B cell (primary cell): ENCODE measurements at regions not wholly inside any gene's neighbourhood (a gene's known extent, or its start where the extent isn't known, plus 50 kb on each side); places are given as distances from the start of the nearest gene placed in this dataset.

Experiments used
- ATAC-seq: fragments of 200-7000 bp; cut with Tn5 transposase; one replicate; pipeline ENCODE4 v1.10.0; 2021; ENCODE audit warnings: low read depth, mild to moderate bottlenecking, moderate number of reproducible peaks, moderate library complexity
- CTCF ChIA-PET: fragments of 350-600 bp; sonication (Branson Sonifier 250); formaldehyde crosslinking; loops from one replicate; lab custom pipeline; 2021; ENCODE audit warnings: antibody characterized with exemption, inconsistent platforms; lab: Charles Lee
- POLR2A ChIA-PET: fragments of 350-600 bp; sonication (Branson Sonifier 250); formaldehyde crosslinking; loops from one replicate; lab custom pipeline; 2021; ENCODE audit warnings: antibody characterized with exemption; lab: Charles Lee
- DNase-seq: peaks from one replicate; pipeline ENCODE4 v3.0.0; 2013
- H2AFZ ChIP-seq: 2 replicates; pipeline ENCODE4 v1.6.1; 2012; ENCODE audit warnings: mild to moderate bottlenecking, low read depth, low read length; ENCODE audit not compliant: insufficient read depth, poor library complexity, severe bottlenecking
- H3K27ac ChIP-seq, 2 donors: 1 replicate in 1 of 2; 2 replicates in 1 of 2; pipeline ENCODE4 v1.5.1; 2012 to 2013; ENCODE audit warnings: low read length in 2 of 2, mild to moderate bottlenecking in 2 of 2, moderate library complexity in 1 of 2
- H3K27me3 ChIP-seq, 4 experiments: fragments of 200-600 bp in 1 of 4; sonication (generic) in 1 of 4; replicated peaks in 1 of 4; 1 replicate in 2 of 4; 2 replicates in 2 of 4; pipeline versions ENCODE4 v1.6.1 to v1.7.0; 2013 to 2016; ENCODE audit warnings: low read length in 3 of 4, mild to moderate bottlenecking in 2 of 4, mixed read lengths in 1 of 4, moderate library complexity in 1 of 4; ENCODE audit not compliant: insufficient read depth in 4 of 4, control insufficient read depth in 3 of 4; ENCODE audit errors: control extremely low read depth in 1 of 4
- H3K36me3 ChIP-seq, 2 experiments: replicated peaks in 1 of 2; 1 replicate in 1 of 2; 2 replicates in 1 of 2; pipeline versions ENCODE4 v1.6.1 to v1.7.1; 2013; ENCODE audit warnings: low read length in 1 of 2; ENCODE audit not compliant: insufficient read depth in 2 of 2, control insufficient read depth in 1 of 2; ENCODE audit errors: control extremely low read depth in 1 of 2, extremely low read depth in 1 of 2
- H3K4me1 ChIP-seq, 2 donors: fragments of 200-600 bp in 1 of 2; sonication (generic) in 1 of 2; 1 replicate in 1 of 2; 2 replicates in 1 of 2; pipeline versions ENCODE4 v1.5.1 to v1.6.1; 2013 to 2017; ENCODE audit warnings: low read length in 2 of 2; ENCODE audit not compliant: control insufficient read depth in 2 of 2, insufficient read depth in 2 of 2
- H3K4me2 ChIP-seq: replicated peaks from 2 replicates; pipeline ENCODE3; 2012; ENCODE audit warnings: mild to moderate bottlenecking, low read depth, low read length; ENCODE audit not compliant: poor library complexity, severe bottlenecking
- H3K4me3 ChIP-seq, 5 experiments: fragments of 200-600 bp in 1 of 5; sonication (generic) in 1 of 5; 1 replicate in 3 of 5; 2 replicates in 2 of 5; pipeline versions ENCODE4 v1.5.1 to v1.7.0; 2011 to 2016; ENCODE audit warnings: low read length in 4 of 5, mild to moderate bottlenecking in 4 of 5, low read depth in 2 of 5, control low read depth in 1 of 5, moderate library complexity in 1 of 5; ENCODE audit not compliant: insufficient read depth in 1 of 5; ENCODE audit errors: control extremely low read depth in 1 of 5, extremely low read depth in 1 of 5
- H3K79me2 ChIP-seq: fragments of 200-600 bp; sonication (generic); one replicate; pipeline ENCODE4 v1.6.0; 2016; ENCODE audit warnings: low read length; ENCODE audit not compliant: control insufficient read depth, insufficient read depth
- H3K9ac ChIP-seq: fragments of 200-600 bp; sonication (generic); 2 replicates; pipeline ENCODE4 v1.6.1; 2017; ENCODE audit warnings: mild to moderate bottlenecking, low read length, moderate library complexity
- H3K9me3 ChIP-seq, 3 donors: one replicate each; pipeline versions ENCODE4 v1.6.1 to v1.7.1; 2013; ENCODE audit warnings: low read length in 2 of 3; ENCODE audit not compliant: control insufficient read depth in 2 of 3, insufficient read depth in 1 of 3; ENCODE audit errors: control extremely low read depth in 1 of 3
- H4K20me1 ChIP-seq: 2 replicates; pipeline ENCODE4 v1.6.0; 2012; ENCODE audit warnings: mild to moderate bottlenecking, low read length; ENCODE audit not compliant: insufficient read depth, control insufficient read depth, poor library complexity, severe bottlenecking
- H3K27ac Mint-ChIP-seq: one replicate; pipeline ENCODE4 v1.8.0; 2021; ENCODE audit warnings: mixed read lengths
- H3K27me3 Mint-ChIP-seq: one replicate; pipeline ENCODE4 v1.8.0; 2021; ENCODE audit warnings: mixed read lengths
- H3K4me1 Mint-ChIP-seq: one replicate; pipeline ENCODE4 v1.8.0; 2021; ENCODE audit warnings: mixed read lengths
- H3K4me3 Mint-ChIP-seq: one replicate; pipeline ENCODE4 v1.8.0; 2021; ENCODE audit warnings: mixed read lengths
- H3K9me3 Mint-ChIP-seq: one replicate; pipeline ENCODE4 v1.8.0; 2022; ENCODE audit warnings: mixed read lengths; ENCODE audit not compliant: insufficient read depth
- CTCF ChIP-seq: fragments of 200-600 bp; IDR thresholded peaks from one replicate; pipeline ENCODE4 v1.8.0; 2022; ENCODE audit warnings: antibody characterized with exemption, mild to moderate bottlenecking
- EZH2 ChIP-seq: IDR thresholded peaks from 2 replicates; pipeline ENCODE4 v1.6.1; 2012; ENCODE audit warnings: borderline replicate concordance, low read depth, mild to moderate bottlenecking, moderate library complexity, low read length; ENCODE audit not compliant: insufficient read depth, poor library complexity, severe bottlenecking
- WGBS: methylation state at CpG from one replicate; pipeline ENCODE4 v1.1.5; 2013; ENCODE audit warnings: missing lambda C conversion rate; ENCODE audit not compliant: insufficient coverage; 5-methylcytosine and 5-hydroxymethylcytosine counted together
- intact Hi-C: fragments of 100-400 bp; cut with micrococcal nuclease; formaldehyde crosslinking; loops from one replicate; pipeline ENCODE4 v1.10.0; 2022

GRCh38 chr4:13982010-13982409 lies 354.5 kb upstream of the BOD1L1 start:
- Histone ChIP-seq H3K4me2 (no peak overlapping the region), H3K9me3 (no peaks in the 10 kb centered on the region), H2AFZ (peak overlapping the region; percentile 71), H3K27ac (no peak overlapping the region), H3K36me3 (no peaks in the 10 kb centered on the region), H3K79me2 (no peaks in the 10 kb centered on the region), H3K4me1 (peaks cover 0 to 7% of the 10 kb centered on the region in 2 donors), H3K9ac (no peak overlapping the region), H4K20me1 (no peaks in the 10 kb centered on the region), H3K27me3 (no peaks in the 10 kb centered on the region), H3K4me3 (no peak overlapping the region)
- ATAC-seq = no peak
- no peak for TF ChIP-seq CTCF
- TF ChIP-seq EZH2 = no peak
- Mint-ChIP-seq H3K4me1 (peaks cover 5% of the 10 kb centered on the region), H3K27ac (no peak overlapping the region), H3K4me3 (no peak overlapping the region), H3K9me3 (no peaks in the 10 kb centered on the region), H3K27me3 (no peaks in the 10 kb centered on the region)
- WGBS = 13% methylated on average over 4 of the region's 5 CpGs
- ChIA-PET CTCF (no interaction called here), POLR2A (no interaction called here)
- DNase-seq = no peak
- intact Hi-C loops = no loop called here

- no peak for DNase-seq
- H3K27me3 ChIP-seq = no peaks in the 10 kb centered on the region
- H2AFZ ChIP-seq = no peak overlapping the region
- CTCF ChIA-PET = no interaction called here
- intact Hi-C loops = no loop called here
- H3K4me3 ChIP-seq = no peak overlapping the region
- peaks cover 0 to 7% of the 10 kb centered on the region in 2 donors for H3K4me1 ChIP-seq
- H3K79me2 ChIP-seq = no peaks in the 10 kb centered on the region
- H3K4me2 ChIP-seq = no peak overlapping the region
- H3K4me3 Mint-ChIP-seq = no peak overlapping the region
- no peak overlapping the region for H3K27ac Mint-ChIP-seq
- peaks cover 3% of the 10 kb centered on the region for H3K27me3 Mint-ChIP-seq
- TF ChIP-seq EZH2 (no peak), CTCF (no peak)
- H3K9me3 Mint-ChIP-seq = no peaks in the 10 kb centered on the region
- no peaks in the 10 kb centered on the region for H3K9me3 ChIP-seq
- no peak overlapping the region for H3K27ac ChIP-seq
- no peak overlapping the region for H3K9ac ChIP-seq
- H3K4me1 Mint-ChIP-seq = peaks cover 5% of the 10 kb centered on the region
- H4K20me1 ChIP-seq = no peaks in the 10 kb centered on the region
- WGBS = 86% methylated on average over 3 of the region's 3 CpGs
- POLR2A ChIA-PET = interaction anchor here (1.1 kb wide), 1 partner anchor 54 kb away, joined by 3 read pairs; no protein-coding TSS in a partner anchor
- no peaks in the 10 kb centered on the region for H3K36me3 ChIP-seq
- ATAC-seq = no peak
Measured at GRCh38 chr4:13983189-13983790, 355.8 kb upstream of the BOD1L1 start.
